HT-29 (cell line): ENCODE measurements at regions not wholly inside any gene's neighbourhood (a gene's known extent, or its start where the extent isn't known, plus 50 kb on each side); places are given as distances from the start of the nearest gene placed in this dataset.
A peak's percentile ranks its signal among the peaks of the same experiment; 100 is the strongest.

Experiments used
- DNase-seq: peaks from one replicate; pipeline ENCODE4 v3.0.0-alpha.2; 2015; ENCODE audit warnings: low spot score

- DNase-seq = no peak
Observed at GRCh38 chr3:106018929-106019550, 150.2 kb upstream of the CBLB start.

GRCh38 chr3:106022913-106023312 is 154.1 kb upstream of the CBLB start:
- no peak for DNase-seq

GRCh38 chr3:106025151-106025722 is 156.4 kb upstream of the CBLB start:
- DNase-seq = peak; percentile 88

GRCh38 chr3:106029954-106030626 is 161.3 kb upstream of the CBLB start:
- DNase-seq = no peak

- no peak for DNase-seq
Observed at GRCh38 chr3:106030627-106030963, 161.8 kb upstream of the CBLB start.

GRCh38 chr3:106032479-106032878 is 163.7 kb upstream of the CBLB start:
- no peak for DNase-seq

GRCh38 chr3:106033654-106034053 is 164.8 kb upstream of the CBLB start:
- DNase-seq = no peak

GRCh38 chr3:106034313-106034712 is 165.5 kb upstream of the CBLB start:
- peak; percentile 63 for DNase-seq

- DNase-seq = no peak
Observed at GRCh38 chr3:106035619-106036018, 166.8 kb upstream of the CBLB start.

- no peak for DNase-seq
Observed at GRCh38 chr3:106036696-106037095, 167.9 kb upstream of the CBLB start.

GRCh38 chr3:106047221-106047620 is 178.4 kb upstream of the CBLB start:
- DNase-seq = no peak

GRCh38 chr3:106048946-106049481 is 180.2 kb upstream of the CBLB start:
- no peak for DNase-seq

- DNase-seq = no peak
Observed at GRCh38 chr3:106049821-106050220, 181.0 kb upstream of the CBLB start.

GRCh38 chr3:106056931-106057330 is 188.1 kb upstream of the CBLB start:
- no peak for DNase-seq

- no peak for DNase-seq
Observed at GRCh38 chr3:106058475-106058874, 189.7 kb upstream of the CBLB start.

GRCh38 chr3:106059953-106060517 is 191.2 kb upstream of the CBLB start:
- DNase-seq = no peak

GRCh38 chr3:106063909-106064308 is 195.1 kb upstream of the CBLB start:
- no peak for DNase-seq

GRCh38 chr3:106065831-106066230 is 197.0 kb upstream of the CBLB start:
- DNase-seq = no peak

- DNase-seq = no peak
Observed at GRCh38 chr3:106067711-106068110, 198.9 kb upstream of the CBLB start.

GRCh38 chr3:106068381-106068780 is 199.6 kb upstream of the CBLB start:
- DNase-seq = no peak

GRCh38 chr3:106068795-106069194 is 200.0 kb upstream of the CBLB start:
- no peak for DNase-seq

- no peak for DNase-seq
Observed at GRCh38 chr3:106070187-106070586, 201.4 kb upstream of the CBLB start.

- DNase-seq = no peak
Observed at GRCh38 chr3:106071306-106071705, 202.5 kb upstream of the CBLB start.
